ENCODE measurements at regions not wholly inside any gene's neighbourhood (a gene's known extent, or its start where the extent isn't known, plus 50 kb on each side); places are given as distances from the start of the nearest gene placed in this dataset.

- TF ChIP-seq CTCF (IDR thresholded peaks at IDR 0.05), result no peak
These were observed 297.8 kb upstream of the ACTBL2 start for GRCh38 chr5:57780306-57780960.

GRCh38 chr5:57779383-57780223, 297.0 kb upstream of the ACTBL2 start:
- TF ChIP-seq CTCF (IDR thresholded peaks at IDR 0.05), result peak; percentile 68

GRCh38 chr5:57778501-57779091, 296.0 kb upstream of the ACTBL2 start:
- TF ChIP-seq CTCF (IDR thresholded peaks at IDR 0.05), result no peak

- TF ChIP-seq CTCF (IDR thresholded peaks at IDR 0.05), result no peak
These were observed 294.6 kb upstream of the ACTBL2 start for GRCh38 chr5:57777174-57777581.

GRCh38 chr5:57776035-57776434, 293.4 kb upstream of the ACTBL2 start:
- no peak for TF ChIP-seq CTCF (IDR thresholded peaks at IDR 0.05)

GRCh38 chr5:57774439-57774838, 291.8 kb upstream of the ACTBL2 start:
- no peak for TF ChIP-seq CTCF (IDR thresholded peaks at IDR 0.05)

- no peak for TF ChIP-seq CTCF (IDR thresholded peaks at IDR 0.05)
These were observed 289.9 kb upstream of the ACTBL2 start for GRCh38 chr5:57772512-57772911.
